Fibroblast of lung (primary cell): ENCODE measurements at regions not wholly inside any gene's neighbourhood (a gene's known extent, or its start where the extent isn't known, plus 50 kb on each side); places are given as distances from the start of the nearest gene placed in this dataset.

Experiments
- DNase-seq, 2 donors: peaks; one replicate each; pipeline versions ENCODE4 v3.0.0 to v3.0.0-alpha.2; 2010; ENCODE audit warnings: low read depth in 2 of 2
- H2AFZ ChIP-seq: 2 replicates; pipeline ENCODE4 v1.5.1; 2012; ENCODE audit warnings: low read length, control low read depth, inconsistent platforms
- H3K27ac ChIP-seq: 2 replicates; pipeline ENCODE4 v1.5.1; 2011; ENCODE audit warnings: low read length, control low read depth; ENCODE audit not compliant: insufficient read depth
- H3K27me3 ChIP-seq: 2 replicates; pipeline ENCODE4 v1.5.1; 2011; ENCODE audit warnings: mild to moderate bottlenecking, low read length; ENCODE audit not compliant: control insufficient read depth, insufficient read depth
- H3K36me3 ChIP-seq: 2 replicates; pipeline ENCODE4 v1.5.1; 2011; ENCODE audit warnings: low read length; ENCODE audit not compliant: control insufficient read depth, insufficient read depth
- H3K4me1 ChIP-seq: 2 replicates; pipeline ENCODE4 v1.5.1; 2011; ENCODE audit warnings: low read length; ENCODE audit not compliant: control insufficient read depth, insufficient read depth; ENCODE audit errors: extremely low read depth
- H3K4me2 ChIP-seq: 2 replicates; pipeline ENCODE4 v1.5.1; 2011; ENCODE audit warnings: low read length, control low read depth; ENCODE audit not compliant: insufficient read depth; ENCODE audit errors: extremely low read depth
- H3K4me3 ChIP-seq, 4 experiments: fragments of 200-600 bp in 1 of 4; sonication (generic) in 1 of 4; replicated peaks in 1 of 4; 2 replicates each; pipeline ENCODE4 v1.5.1; 2011 to 2016; ENCODE audit warnings: low read length in 4 of 4, low read depth in 3 of 4, mild to moderate bottlenecking in 3 of 4, control low read depth in 2 of 4, inconsistent platforms in 1 of 4, mixed read lengths in 1 of 4; ENCODE audit not compliant: insufficient read depth in 1 of 4; ENCODE audit errors: control extremely low read depth in 1 of 4
- H3K79me2 ChIP-seq: 2 replicates; pipeline ENCODE4 v1.5.1; 2012; ENCODE audit warnings: mild to moderate bottlenecking, low read length, inconsistent platforms; ENCODE audit not compliant: control insufficient read depth, insufficient read depth
- H3K9ac ChIP-seq: 2 replicates; pipeline ENCODE4 v1.5.1; 2011; ENCODE audit warnings: mild to moderate bottlenecking, low read length, control low read depth; ENCODE audit not compliant: insufficient read depth
- H3K9me3 ChIP-seq: 2 replicates; pipeline ENCODE4 v1.5.1; 2012; ENCODE audit warnings: low read depth, low read length; ENCODE audit not compliant: control insufficient read depth, insufficient read depth
- H4K20me1 ChIP-seq: 2 replicates; pipeline ENCODE4 v1.5.1; 2011; ENCODE audit warnings: low read length; ENCODE audit not compliant: control insufficient read depth, insufficient read depth; ENCODE audit errors: extremely low read depth
- CTCF ChIP-seq, 2 donors: IDR thresholded peaks in 1 of 2; conservative IDR thresholded peaks in 1 of 2; 1 replicate in 1 of 2; 2 replicates in 1 of 2; pipeline ENCODE4 v1.5.1; 2011 to 2012; ENCODE audit warnings: low read length in 2 of 2, control low read depth in 1 of 2, inconsistent platforms in 1 of 2, low read depth in 1 of 2, mild to moderate bottlenecking in 1 of 2
- EZH2 ChIP-seq: IDR thresholded peaks from 2 replicates; pipeline ENCODE4 v1.5.1; 2012; ENCODE audit warnings: low read length, control low read depth, mild to moderate bottlenecking; ENCODE audit errors: missing control alignments

GRCh38 chr18:8493141-8493540 is 116.1 kb upstream of the RAB12 start:
- H3K4me2 ChIP-seq = no peak overlapping the region
- no peak for DNase-seq
- no peak overlapping the region for H3K27ac ChIP-seq
- no peak for TF ChIP-seq CTCF (conservative IDR thresholded peaks at IDR 0.05 in 1 of 2, IDR thresholded peaks at IDR 0.05 in 1 of 2; ENCODE audit: low read depth in 1 of 2, low read length in 2 of 2)
- no peak for TF ChIP-seq EZH2
- H3K4me1 ChIP-seq = no peaks in the 10 kb centered on the region
- no peaks in the 10 kb centered on the region for H3K36me3 ChIP-seq
- no peaks in the 10 kb centered on the region for H4K20me1 ChIP-seq
- no peak overlapping the region for H3K4me3 ChIP-seq
- no peaks in the 10 kb centered on the region for H3K79me2 ChIP-seq
- H3K9me3 ChIP-seq = no peaks in the 10 kb centered on the region
- peaks cover 5% of the 10 kb centered on the region for H3K27me3 ChIP-seq
- H3K9ac ChIP-seq = no peak overlapping the region
- H2AFZ ChIP-seq = no peak overlapping the region

- H3K4me2 ChIP-seq = no peak overlapping the region
- no peaks in the 10 kb centered on the region for H4K20me1 ChIP-seq
- peak in 1 of 2 donors; percentile 48 for DNase-seq
- no peaks in the 10 kb centered on the region for H3K36me3 ChIP-seq
- H3K27me3 ChIP-seq = peaks cover 8% of the 10 kb centered on the region
- H3K9ac ChIP-seq = no peak overlapping the region
- no peak for TF ChIP-seq EZH2
- TF ChIP-seq CTCF (conservative IDR thresholded peaks at IDR 0.05 in 1 of 2, IDR thresholded peaks at IDR 0.05 in 1 of 2; ENCODE audit: low read depth in 1 of 2, low read length in 2 of 2) = no peak
- no peaks in the 10 kb centered on the region for H3K9me3 ChIP-seq
- H3K4me3 ChIP-seq = no peak overlapping the region
- H3K79me2 ChIP-seq = no peaks in the 10 kb centered on the region
- H3K27ac ChIP-seq = no peak overlapping the region
- H2AFZ ChIP-seq = no peak overlapping the region
- no peaks in the 10 kb centered on the region for H3K4me1 ChIP-seq
Measured at GRCh38 chr18:8496186-8496585, 113.1 kb upstream of the RAB12 start.

- H3K9me3 ChIP-seq = no peaks in the 10 kb centered on the region
- H3K9ac ChIP-seq = no peak overlapping the region
- TF ChIP-seq CTCF (conservative IDR thresholded peaks at IDR 0.05 in 1 of 2, IDR thresholded peaks at IDR 0.05 in 1 of 2; ENCODE audit: low read depth in 1 of 2, low read length in 2 of 2) = no peak
- no peak for TF ChIP-seq EZH2
- no peak overlapping the region for H3K4me3 ChIP-seq
- no peaks in the 10 kb centered on the region for H3K4me1 ChIP-seq
- H3K4me2 ChIP-seq = no peak overlapping the region
- peaks cover 9% of the 10 kb centered on the region for H3K27me3 ChIP-seq
- H4K20me1 ChIP-seq = no peaks in the 10 kb centered on the region
- no peak overlapping the region for H3K27ac ChIP-seq
- H3K36me3 ChIP-seq = no peaks in the 10 kb centered on the region
- no peak for DNase-seq
- no peak overlapping the region for H2AFZ ChIP-seq
- no peaks in the 10 kb centered on the region for H3K79me2 ChIP-seq
Measured at GRCh38 chr18:8498905-8499304, 110.3 kb upstream of the RAB12 start.
